RWPE1 (cell line): ENCODE measurements at regions not wholly inside any gene's neighbourhood (a gene's known extent, or its start where the extent isn't known, plus 50 kb on each side); places are given as distances from the start of the nearest gene placed in this dataset.
A peak's percentile ranks its signal among the peaks of the same experiment; 100 is the strongest.
"Not testable (repeated sequence)": the region's sequence is repeated elsewhere in the genome, so short reads cannot be mapped to it uniquely, and the experiment has no call there.

Experiments
- CTCF ChIA-PET: fragments of 350-600 bp; sonication (Branson Sonifier 250); formaldehyde crosslinking; extraction: SDS; loops from one replicate; lab custom pipeline; 2021; lab: Yijun Ruan, JAX
- POLR2A ChIA-PET: fragments of 400-600 bp; formaldehyde crosslinking; extraction: SDS; loops from one replicate; lab custom pipeline; 2020; ENCODE audit warnings: antibody characterized with exemption; ENCODE audit not compliant: low non-redundant PET; lab: Yijun Ruan, JAX
- DNase-seq: peaks from one replicate; pipeline ENCODE4 v3.0.0; 2012; ENCODE audit warnings: low spot score
- H3K27ac ChIP-seq: fragments of 450-650 bp; 2 replicates; pipeline ENCODE4 v1.5.1; 2017
- CTCF ChIP-seq: fragments of 450-650 bp; conservative IDR thresholded peaks from 2 replicates; pipeline ENCODE4 v1.5.1; 2017; ENCODE audit warnings: low read depth, mild to moderate bottlenecking

GRCh38 chr13:109989155-109989554, 202.8 kb upstream of the IRS2 start:
- POLR2A ChIA-PET: no interaction called here
- TF ChIP-seq CTCF: no peak

GRCh38 chr13:109986851-109987250, 200.5 kb upstream of the IRS2 start:
- H3K27ac ChIP-seq: no peak overlapping the region
- ChIA-PET POLR2A (no interaction called here), CTCF (interaction anchor here (1.0 kb wide), 1 partner anchor 140 kb away, joined by 3 read pairs; no protein-coding TSS in a partner anchor)
- no peak for TF ChIP-seq CTCF
- DNase-seq: no peak

More at GRCh38 chr13:109989155-109989554, 202.8 kb upstream of the IRS2 start:
- DNase-seq: no peak
- H3K27ac ChIP-seq: no peak overlapping the region
- CTCF ChIA-PET: no interaction called here

- DNase-seq: no peak
- ChIA-PET CTCF (interaction anchor here (1.0 kb wide), 1 partner anchor 141 kb away, joined by 3 read pairs; no protein-coding TSS in a partner anchor), POLR2A (no interaction called here)
- no peak for TF ChIP-seq CTCF
- H3K27ac ChIP-seq: no peak overlapping the region
These were observed 199.6 kb upstream of the IRS2 start for GRCh38 chr13:109985871-109986450.

GRCh38 chr13:109983447-109983846, 197.1 kb upstream of the IRS2 start:
- ChIA-PET CTCF (no interaction called here), POLR2A (no interaction called here)
- no peak for DNase-seq
- no peak for TF ChIP-seq CTCF
- H3K27ac ChIP-seq: no peak overlapping the region

GRCh38 chr13:109981000-109981399, 194.6 kb upstream of the IRS2 start:
- ChIA-PET CTCF (interaction anchor here (0.6 to 0.7 kb wide), 2 partner anchors 17 to 84 kb away, joined by 3 to 6 read pairs; no protein-coding TSS in a partner anchor), POLR2A (no interaction called here)
- DNase-seq: no peak
- H3K27ac ChIP-seq: no peak overlapping the region
- no peak for TF ChIP-seq CTCF

- H3K27ac ChIP-seq, DNase-seq, POLR2A ChIA-PET: not testable (repeated sequence)
- CTCF ChIA-PET: interaction anchor here (0.6 kb wide), 1 partner anchor 11 kb away, joined by 4 read pairs; no protein-coding TSS in a partner anchor
These were observed 193.3 kb upstream of the IRS2 start for GRCh38 chr13:109979676-109980075.

- no peak for TF ChIP-seq CTCF
- ChIA-PET CTCF (interaction anchor here (0.6 kb wide), 1 partner anchor 10 kb away, joined by 4 read pairs; no protein-coding TSS in a partner anchor), POLR2A (no interaction called here)
- H3K27ac ChIP-seq: no peak overlapping the region
- peak; percentile 78 for DNase-seq
These were observed 192.8 kb upstream of the IRS2 start for GRCh38 chr13:109979228-109979627.
